Caco-2 (cell line): ENCODE measurements at regions not wholly inside any gene's neighbourhood (a gene's known extent, or its start where the extent isn't known, plus 50 kb on each side); places are given as distances from the start of the nearest gene placed in this dataset.

ENCODE experiments used
- BruUV-seq: library from RNA; stranded (reverse); fragments of 400-500 nt; replicated peaks from 2 replicates; lab custom pipeline; 2021; lab: Mats Ljungman, UMichigan
- CTCF ChIA-PET: fragments of 300-600 bp; sonication (Branson Sonifier 250); formaldehyde crosslinking; loops from one replicate; lab custom pipeline; 2022; ENCODE audit warnings: antibody characterized with exemption; lab: Charles Lee
- POLR2A ChIA-PET: fragments of 300-600 bp; sonication (Branson Sonifier 250); formaldehyde crosslinking; loops from one replicate; lab custom pipeline; 2022; ENCODE audit warnings: antibody characterized with exemption; lab: Charles Lee
- DNase-seq, 2 experiments: peaks; one replicate each; pipeline versions ENCODE4 v3.0.0 to v3.0.0-alpha.2; 2020 to 2022
- H3K27me3 ChIP-seq: replicated peaks from 2 replicates; pipeline ENCODE4 v1.6.0; 2011; ENCODE audit warnings: low read length; ENCODE audit not compliant: control insufficient read depth, insufficient read depth
- H3K36me3 ChIP-seq: 2 replicates; pipeline ENCODE4 v1.5.1; 2011; ENCODE audit warnings: low read length; ENCODE audit not compliant: control insufficient read depth, insufficient read depth
- H3K4me1 ChIP-seq: fragments of 250-450 bp; sonication (Bioruptor Pico); 2 replicates; pipeline ENCODE4 v1.5.1; 2020; ENCODE audit warnings: mild to moderate bottlenecking
- H3K4me3 ChIP-seq: 2 replicates; pipeline ENCODE4 v1.5.1; 2011; ENCODE audit warnings: low read depth, mild to moderate bottlenecking, control low read depth, low read length
- H3K9me3 ChIP-seq: fragments of 250-450 bp; sonication (Bioruptor Pico); 2 replicates; pipeline ENCODE4 v1.5.1; 2020; ENCODE audit warnings: mild to moderate bottlenecking, moderate library complexity
- H3K27ac Mint-ChIP-seq: one replicate; pipeline ENCODE4 v1.8.0; 2022; ENCODE audit warnings: mixed read lengths; ENCODE audit not compliant: unreplicated experiment
- H3K27me3 Mint-ChIP-seq: one replicate; pipeline ENCODE4 v1.8.0; 2022; ENCODE audit warnings: mixed read lengths; ENCODE audit not compliant: insufficient read depth, unreplicated experiment
- H3K36me3 Mint-ChIP-seq: one replicate; pipeline ENCODE4 v1.8.0; 2022; ENCODE audit warnings: mild to moderate bottlenecking, mixed read lengths; ENCODE audit not compliant: insufficient read depth, unreplicated experiment
- H3K4me1 Mint-ChIP-seq: one replicate; pipeline ENCODE4 v1.8.0; 2022; ENCODE audit warnings: low read depth, mixed read lengths; ENCODE audit not compliant: unreplicated experiment
- H3K4me3 Mint-ChIP-seq: one replicate; pipeline ENCODE4 v1.8.0; 2022; ENCODE audit warnings: mild to moderate bottlenecking, moderate library complexity, mixed read lengths; ENCODE audit not compliant: unreplicated experiment
- H3K9me3 Mint-ChIP-seq: one replicate; pipeline ENCODE4 v1.8.0; 2022; ENCODE audit warnings: mixed read lengths; ENCODE audit not compliant: unreplicated experiment
- CTCF ChIP-seq, 2 experiments: fragments of 200-600 bp in 1 of 2; IDR thresholded peaks; 1 replicate in 1 of 2; 2 replicates in 1 of 2; pipeline versions ENCODE4 v1.5.1 to v1.8.0; 2011 to 2022; ENCODE audit warnings: antibody characterized with exemption in 1 of 2, control low read depth in 1 of 2, inconsistent platforms in 1 of 2, low read depth in 1 of 2, low read length in 1 of 2, mild to moderate bottlenecking in 1 of 2, moderate library complexity in 1 of 2; ENCODE audit not compliant: insufficient read depth in 1 of 2, severe bottlenecking in 1 of 2, unreplicated experiment in 1 of 2
- intact Hi-C: fragments of 100-400 bp; cut with micrococcal nuclease; formaldehyde crosslinking; loops from one replicate; pipeline ENCODE4 v1.10.0; 2022; ENCODE audit not compliant: unreplicated experiment

- ChIA-PET POLR2A (no interaction called here), CTCF (no interaction called here)
- intact Hi-C loops: no loop called here
- no peak for TF ChIP-seq CTCF (IDR thresholded peaks at IDR 0.05; ENCODE audit: insufficient read depth in 1 of 2, low read depth in 1 of 2, low read length in 1 of 2, severe bottlenecking in 1 of 2, unreplicated experiment in 1 of 2)
- Mint-ChIP-seq H3K27me3 (no peaks in the 10 kb centered on the region), H3K27ac (no peak overlapping the region), H3K36me3 (no peaks in the 10 kb centered on the region), H3K9me3 (no peaks in the 10 kb centered on the region), H3K4me1 (no peaks in the 10 kb centered on the region), H3K4me3 (no peak overlapping the region)
- H3K4me3 ChIP-seq: no peak overlapping the region
- no peak for DNase-seq
- no TSS peak for BruUV-seq
- no peaks in the 10 kb centered on the region for H3K27me3 ChIP-seq
- no peaks in the 10 kb centered on the region for H3K4me1 ChIP-seq
- H3K36me3 ChIP-seq: no peaks in the 10 kb centered on the region
- no peaks in the 10 kb centered on the region for H3K9me3 ChIP-seq
These were observed 250.4 kb upstream of the PPFIA2 start for GRCh38 chr12:82009524-82009923.

GRCh38 chr12:82008251-82008650 is 249.1 kb upstream of the PPFIA2 start:
- POLR2A ChIA-PET: no interaction called here
- Histone ChIP-seq H3K36me3 (no peaks in the 10 kb centered on the region), H3K27me3 (no peaks in the 10 kb centered on the region), H3K4me1 (no peaks in the 10 kb centered on the region), H3K9me3 (no peaks in the 10 kb centered on the region), H3K4me3 (no peak overlapping the region)
- no peaks in the 10 kb centered on the region for H3K27me3 Mint-ChIP-seq
- no peaks in the 10 kb centered on the region for H3K36me3 Mint-ChIP-seq
- intact Hi-C loops: no loop called here
- no peaks in the 10 kb centered on the region for H3K9me3 Mint-ChIP-seq
- H3K27ac Mint-ChIP-seq: no peak overlapping the region
- no TSS peak for BruUV-seq
- no peak for DNase-seq
- no peak for TF ChIP-seq CTCF (IDR thresholded peaks at IDR 0.05; ENCODE audit: insufficient read depth in 1 of 2, low read depth in 1 of 2, low read length in 1 of 2, severe bottlenecking in 1 of 2, unreplicated experiment in 1 of 2)
- H3K4me3 Mint-ChIP-seq: no peak overlapping the region
- no peaks in the 10 kb centered on the region for H3K4me1 Mint-ChIP-seq
- CTCF ChIA-PET: no interaction called here

- POLR2A ChIA-PET: no interaction called here
- H3K9me3 Mint-ChIP-seq: peaks cover 35% of the 10 kb centered on the region
- no TSS peak for BruUV-seq
These were observed 239.7 kb upstream of the PPFIA2 start for GRCh38 chr12:81998761-81999378.

More at GRCh38 chr12:81998761-81999378, 239.7 kb upstream of the PPFIA2 start:
- Histone ChIP-seq H3K4me3 (no peak overlapping the region), H3K4me1 (no peaks in the 10 kb centered on the region), H3K9me3 (no peaks in the 10 kb centered on the region), H3K27me3 (no peaks in the 10 kb centered on the region), H3K36me3 (no peaks in the 10 kb centered on the region)
- intact Hi-C loops: no loop called here
- H3K36me3 Mint-ChIP-seq: no peaks in the 10 kb centered on the region
- no peak overlapping the region for H3K4me3 Mint-ChIP-seq
- H3K27ac Mint-ChIP-seq: no peak overlapping the region
- DNase-seq: no peak
- no peak for TF ChIP-seq CTCF (IDR thresholded peaks at IDR 0.05; ENCODE audit: insufficient read depth in 1 of 2, low read depth in 1 of 2, low read length in 1 of 2, severe bottlenecking in 1 of 2, unreplicated experiment in 1 of 2)
- peaks cover 8% of the 10 kb centered on the region for H3K4me1 Mint-ChIP-seq
- CTCF ChIA-PET: no interaction called here
- no peaks in the 10 kb centered on the region for H3K27me3 Mint-ChIP-seq
